ENCODE measurements at regions not wholly inside any gene's neighbourhood (a gene's known extent, or its start where the extent isn't known, plus 50 kb on each side); places are given as distances from the start of the nearest gene placed in this dataset.

GRCh38 chr3:72154391-72155335 lies 369.7 kb upstream of the PROK2 start:
- no peak for TF ChIP-seq CTCF (IDR thresholded peaks at IDR 0.05; ENCODE audit: control extremely low read depth in 1 of 3, insufficient read depth in 1 of 3, low read depth in 1 of 3, low read length in 3 of 3)
- no peak for TF ChIP-seq ATF2 (IDR thresholded peaks at IDR 0.05; ENCODE audit: low read length)
- TF ChIP-seq MAFK (IDR thresholded peaks at IDR 0.05; ENCODE audit: low read depth, low read length), result no peak

Data from H1 (cell line).